WERI-Rb-1 (cell line): ENCODE measurements at regions not wholly inside any gene's neighbourhood (a gene's known extent, or its start where the extent isn't known, plus 50 kb on each side); places are given as distances from the start of the nearest gene placed in this dataset.

Source experiments
- DNase-seq: peaks from one replicate; pipeline ENCODE4 v3.0.0-alpha.2; 2020
- H3K27ac ChIP-seq: fragments of 250-450 bp; sonication (Bioruptor Pico); 2 replicates; pipeline ENCODE4 v1.5.1; 2020; ENCODE audit warnings: mild to moderate bottlenecking, moderate library complexity
- H3K27me3 ChIP-seq: fragments of 250-450 bp; sonication (Bioruptor Pico); 2 replicates; pipeline ENCODE4 v1.5.1; 2021; ENCODE audit warnings: mild to moderate bottlenecking, low read depth, moderate library complexity; ENCODE audit not compliant: insufficient read depth, severe bottlenecking
- H3K36me3 ChIP-seq: fragments of 250-450 bp; sonication (Bioruptor Pico); 2 replicates; pipeline ENCODE4 v1.5.1; 2020; ENCODE audit warnings: mild to moderate bottlenecking, moderate library complexity
- H3K4me3 ChIP-seq: 2 replicates; pipeline ENCODE4 v1.5.1; 2011; ENCODE audit warnings: low read depth, mild to moderate bottlenecking, control low read depth, low read length
- H3K9me3 ChIP-seq: fragments of 250-450 bp; sonication (Bioruptor Pico); 2 replicates; pipeline ENCODE4 v1.5.1; 2021; ENCODE audit warnings: mild to moderate bottlenecking, moderate library complexity; ENCODE audit not compliant: severe bottlenecking
- CTCF ChIP-seq: IDR thresholded peaks from 2 replicates; pipeline ENCODE4 v1.5.1; 2011; ENCODE audit warnings: low read depth, mild to moderate bottlenecking, control low read depth, inconsistent platforms, low read length

GRCh38 chr12:11980115-11980514 lies 90.6 kb upstream of the BCL2L14 start:
- no peaks in the 10 kb centered on the region for H3K9me3 ChIP-seq
- DNase-seq, result no peak

DNA sequence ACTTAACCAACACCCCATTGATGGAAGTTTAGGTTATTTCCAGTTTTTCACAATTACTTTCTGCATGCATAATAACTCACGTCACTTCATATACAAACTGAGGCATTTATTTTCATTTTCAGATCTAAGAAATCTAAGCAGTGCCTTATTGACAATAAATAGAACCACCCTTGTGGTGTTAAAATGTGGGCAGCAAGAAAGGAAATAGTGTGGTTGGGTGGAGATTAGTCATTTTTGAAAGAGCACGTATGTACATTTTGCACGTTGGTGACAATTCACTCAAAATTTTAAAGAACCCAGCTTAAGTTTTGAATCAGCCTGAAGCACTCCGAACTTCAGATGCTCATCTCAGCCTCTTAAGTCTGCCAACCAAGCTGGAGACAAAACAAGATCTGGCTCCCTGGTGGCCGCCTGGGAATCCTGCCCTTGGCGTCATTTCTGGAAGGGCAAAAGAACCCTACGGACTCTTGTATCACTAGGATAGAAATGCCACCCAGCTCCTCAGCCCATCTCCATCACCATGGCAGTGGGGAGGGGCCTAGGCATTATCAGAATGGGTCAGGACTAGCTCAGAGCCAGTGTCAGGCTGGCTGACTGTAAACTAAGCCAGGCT lies 89.5 kb upstream of the BCL2L14 start:
- no peak for TF ChIP-seq CTCF
- Histone ChIP-seq H3K27me3 (no peaks in the 10 kb centered on the region), H3K4me3 (no peak overlapping the region), H3K27ac (no peak overlapping the region), H3K36me3 (no peaks in the 10 kb centered on the region), H3K9me3 (no peaks in the 10 kb centered on the region)
- DNase-seq, result no peak

More at GRCh38 chr12:11980115-11980514, 90.6 kb upstream of the BCL2L14 start:
- Histone ChIP-seq H3K27me3 (no peaks in the 10 kb centered on the region), H3K4me3 (no peak overlapping the region), H3K27ac (no peak overlapping the region), H3K36me3 (no peaks in the 10 kb centered on the region)
- TF ChIP-seq CTCF, result no peak

DNA sequence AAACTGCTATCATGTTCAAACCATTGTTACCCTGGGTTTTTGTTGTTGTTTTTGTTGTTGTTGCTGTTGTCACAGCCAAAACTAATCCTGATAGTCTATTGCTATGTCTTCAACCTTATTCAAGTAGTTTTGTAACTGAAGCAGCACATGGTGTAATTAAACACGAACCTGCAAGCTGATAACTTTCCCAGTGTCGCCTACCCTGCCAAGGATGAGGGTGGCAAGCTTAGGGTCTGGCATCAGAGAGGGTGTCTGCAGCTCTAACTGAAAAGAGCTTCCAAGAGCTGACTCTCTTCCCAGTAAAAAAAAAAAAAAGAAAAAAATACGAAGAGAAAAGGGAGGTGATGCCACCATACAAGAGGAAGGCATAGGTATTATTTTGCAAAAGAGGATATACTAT lies 86.3 kb upstream of the BCL2L14 start:
- Histone ChIP-seq H3K36me3 (no peaks in the 10 kb centered on the region), H3K27me3 (no peaks in the 10 kb centered on the region), H3K9me3 (no peaks in the 10 kb centered on the region), H3K27ac (no peak overlapping the region), H3K4me3 (no peak overlapping the region)
- DNase-seq, result no peak
- TF ChIP-seq CTCF, result no peak

DNA sequence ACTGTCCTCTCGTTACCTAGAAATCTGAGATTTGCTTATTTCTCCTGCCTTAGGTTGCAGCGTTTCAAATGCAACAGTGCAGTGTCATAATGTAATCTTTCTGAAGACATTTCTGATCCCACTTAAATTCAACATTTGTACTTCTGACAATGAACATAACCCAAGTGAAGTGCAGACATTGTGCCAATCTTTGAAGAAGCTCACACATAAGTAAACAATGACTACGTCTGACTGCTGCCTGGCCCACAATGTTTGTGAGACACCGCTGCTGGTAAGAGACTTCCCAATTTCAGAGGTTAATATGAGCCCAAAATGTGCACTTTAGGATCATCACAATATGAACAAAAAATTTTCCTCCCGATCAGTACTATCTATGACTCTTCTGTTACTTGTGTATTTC lies 84.6 kb upstream of the BCL2L14 start:
- Histone ChIP-seq H3K36me3 (no peaks in the 10 kb centered on the region), H3K27me3 (no peaks in the 10 kb centered on the region), H3K4me3 (no peak overlapping the region), H3K9me3 (no peaks in the 10 kb centered on the region), H3K27ac (no peak overlapping the region)
- TF ChIP-seq CTCF, result no peak
- DNase-seq, result no peak

DNA sequence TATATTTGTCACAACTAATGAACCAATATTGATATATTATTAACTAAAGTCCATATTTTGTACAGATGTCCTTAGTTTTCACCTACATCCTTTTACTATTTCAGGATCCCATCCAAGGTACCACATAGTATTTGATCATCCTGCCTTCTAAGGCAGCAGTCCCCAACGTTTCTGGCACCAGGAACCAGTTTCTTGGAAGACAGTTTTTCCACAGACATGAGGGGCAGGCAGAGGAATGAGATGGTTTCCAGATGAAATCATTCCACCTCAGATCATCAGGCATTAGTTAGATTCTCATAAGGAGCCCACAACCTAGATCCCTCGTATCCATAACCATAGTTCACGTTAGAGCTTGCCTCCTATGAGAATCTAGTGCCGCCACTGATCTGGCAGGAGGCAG lies 82.8 kb upstream of the BCL2L14 start:
- Histone ChIP-seq H3K27me3 (no peaks in the 10 kb centered on the region), H3K36me3 (no peaks in the 10 kb centered on the region), H3K4me3 (no peak overlapping the region), H3K9me3 (peaks cover 5% of the 10 kb centered on the region), H3K27ac (no peak overlapping the region)
- TF ChIP-seq CTCF, result no peak
- DNase-seq, result no peak

GRCh38 chr12:11991604-11992003 lies 79.1 kb upstream of the BCL2L14 start:
- Histone ChIP-seq H3K9me3 (peaks cover 19% of the 10 kb centered on the region), H3K36me3 (no peaks in the 10 kb centered on the region), H3K27me3 (no peaks in the 10 kb centered on the region), H3K27ac (no peak overlapping the region), H3K4me3 (no peak overlapping the region)
- no peak for DNase-seq
- TF ChIP-seq CTCF, result no peak
